Motor neuron (in vitro differentiated cells): ENCODE measurements at regions not wholly inside any gene's neighbourhood (a gene's known extent, or its start where the extent isn't known, plus 50 kb on each side); places are given as distances from the start of the nearest gene placed in this dataset.

ENCODE experiments used
- ATAC-seq, 8 experiments: fragments of 200-7000 bp; cut with Tn5 transposase; replicated peaks in 6 of 8; 2 replicates each; pipeline ENCODE4 v1.8.0; 2021; ENCODE audit warnings: mild to moderate bottlenecking in 8 of 8, moderate library complexity in 8 of 8
- H3K27ac ChIP-seq, 2 donors: fragments of 250-450 bp; sonication (Bioruptor Pico); 2 replicates each; pipeline ENCODE4 v1.9.0; 2021; ENCODE audit warnings: antibody characterized with exemption in 2 of 2, mild to moderate bottlenecking in 2 of 2, moderate library complexity in 1 of 2
- H3K4me1 ChIP-seq, 2 donors: fragments of 250-450 bp; sonication (Bioruptor Pico); replicated peaks in 1 of 2; 2 replicates each; pipeline ENCODE4 v1.6.1; 2021; ENCODE audit warnings: antibody characterized with exemption in 2 of 2, mild to moderate bottlenecking in 2 of 2, moderate library complexity in 1 of 2
- H3K4me3 ChIP-seq, 5 donors: fragments of 250-450 bp; sonication (Bioruptor Pico); 2 replicates each; pipeline ENCODE4 v1.9.0; 2021; ENCODE audit warnings: antibody characterized with exemption in 5 of 5, mild to moderate bottlenecking in 5 of 5, moderate library complexity in 4 of 5
- WGBS, 10 experiments: fragments of 450-650 bp; shearing (Covaris generic); methylation state at CpG; one replicate each; pipeline ENCODE4 v1.0.0; 2022; 5-methylcytosine and 5-hydroxymethylcytosine counted together
- in situ Hi-C, 9 experiments: fragments of 400-800 bp; cut with MboI; loops; one replicate each; pipeline ENCODE4 v1.15.0; 2021; ENCODE audit warnings: low sequenced_read_pairs in 9 of 9, low pct_unique_long_range_greater_than_20kb in 2 of 9; ENCODE audit not compliant: unreplicated experiment in 9 of 9

GRCh38 chr20:52098186-52098585, 93.4 kb downstream of the ZFP64 start:
- Histone ChIP-seq H3K4me3 (no peak overlapping the region), H3K27ac (no peak overlapping the region), H3K4me1 (peaks cover 0 to 2% of the 10 kb centered on the region in 2 donors)
- WGBS, 10 experiments: 50 to 100% (median 88%) methylated on average over 1 to 5 of the region's 6 CpGs; no CpG with 5 or more reads in 1 of the 10 experiments
- in situ Hi-C loops: loop anchor here in 7 of 9 experiments (25.0 kb wide), 5 partner anchors 286 to 1111 kb away; partner anchors contain the start of gene SALL4 (in 1 of the 7)
- ATAC-seq: no peak

GRCh38 chr20:52096117-52096516, 95.5 kb downstream of the ZFP64 start:
- Histone ChIP-seq H3K27ac (no peak overlapping the region), H3K4me3 (no peak overlapping the region), H3K4me1 (no peaks in the 10 kb centered on the region)
- 83 to 100% (median 95%) methylated on average over 1 to 4 of the region's 6 CpGs; no CpG with 5 or more reads in 2 of the 10 experiments for WGBS, 10 experiments
- in situ Hi-C loops: loop anchor here in 7 of 9 experiments (25.0 kb wide), 5 partner anchors 284 to 1109 kb away; partner anchors contain the start of gene SALL4 (in 1 of the 7)
- no peak for ATAC-seq

GRCh38 chr20:52094693-52095092, 96.9 kb downstream of the ZFP64 start:
- ATAC-seq: no peak
- H3K27ac ChIP-seq: no peak overlapping the region
- WGBS, 10 experiments: 36 to 100% (median 94%) methylated on average over 1 of the region's 2 CpGs; no CpG with 5 or more reads in 2 of the 10 experiments
- in situ Hi-C loops: loop anchor here in 7 of 9 experiments (25.0 kb wide), 5 partner anchors 282 to 1107 kb away; partner anchors contain the start of gene SALL4 (in 1 of the 7)
- H3K4me1 ChIP-seq: no peaks in the 10 kb centered on the region
- H3K4me3 ChIP-seq: no peak overlapping the region

- WGBS, 10 experiments: 38 to 100% (median 68%) methylated on average over 1 to 4 of the region's 4 CpGs; no CpG with 5 or more reads in 3 of the 10 experiments
- peak in 3 of 8 experiments; percentile 46 to 61 (median 52) for ATAC-seq
- in situ Hi-C loops: loop anchor here in 7 of 9 experiments (25.0 kb wide), 5 partner anchors 281 to 1106 kb away; partner anchors contain the start of gene SALL4 (in 1 of the 7)
- Histone ChIP-seq H3K27ac (no peak overlapping the region), H3K4me3 (no peak overlapping the region), H3K4me1 (no peaks in the 10 kb centered on the region)
These were observed 98.0 kb downstream of the ZFP64 start for GRCh38 chr20:52093575-52093974.

- Histone ChIP-seq H3K4me3 (no peak overlapping the region), H3K4me1 (no peaks in the 10 kb centered on the region), H3K27ac (no peak overlapping the region)
- WGBS, 10 experiments: 80 to 100% (median 98%) methylated on average over 1 to 3 of the region's 3 CpGs; no CpG with 5 or more reads in 2 of the 10 experiments
- in situ Hi-C loops: loop anchor here in 7 of 9 experiments (25.0 kb wide), 5 partner anchors 278 to 1103 kb away; partner anchors contain the start of gene SALL4 (in 1 of the 7)
- no peak for ATAC-seq
These were observed 101.5 kb downstream of the ZFP64 start for GRCh38 chr20:52090035-52090434.

GRCh38 chr20:52087471-52087870, 104.1 kb downstream of the ZFP64 start:
- peaks cover 0 to 3% of the 10 kb centered on the region in 2 donors for H3K4me1 ChIP-seq
- in situ Hi-C loops: loop anchor here in 7 of 9 experiments (10.0 to 25.0 kb wide), 6 partner anchors 275 to 1100 kb away; partner anchors contain the start of gene SALL4 (in 1 of the 7)
- no peak overlapping the region for H3K4me3 ChIP-seq
- no peak overlapping the region for H3K27ac ChIP-seq
- ATAC-seq: no peak

GRCh38 chr20:52086878-52087277, 104.7 kb downstream of the ZFP64 start:
- H3K4me3 ChIP-seq: no peak overlapping the region
- no peak overlapping the region for H3K27ac ChIP-seq
- no peak for ATAC-seq
- peaks cover 0 to 3% of the 10 kb centered on the region in 2 donors for H3K4me1 ChIP-seq
- in situ Hi-C loops: loop anchor here in 7 of 9 experiments (10.0 to 25.0 kb wide), 6 partner anchors 275 to 1100 kb away; partner anchors contain the start of gene SALL4 (in 1 of the 7)

- 84 to 100% (median 94%) methylated on average over 3 to 13 of the region's 28 CpGs; no CpG with 5 or more reads in 6 of the 10 experiments for WGBS, 10 experiments
- peaks cover 0 to 3% of the 10 kb centered on the region in 2 donors for H3K4me1 ChIP-seq
- in situ Hi-C loops: loop anchor here in 7 of 9 experiments (10.0 to 25.0 kb wide), 6 partner anchors 272 to 1097 kb away; partner anchors contain the start of gene SALL4 (in 1 of the 7)
- no peak overlapping the region for H3K4me3 ChIP-seq
- no peak overlapping the region for H3K27ac ChIP-seq
- ATAC-seq: no peak
These were observed 106.9 kb downstream of the ZFP64 start for GRCh38 chr20:52084727-52085126.

- in situ Hi-C loops: loop anchor here in 7 of 9 experiments (10.0 to 25.0 kb wide), 6 partner anchors 271 to 1096 kb away; partner anchors contain the start of gene SALL4 (in 1 of the 7)
- Histone ChIP-seq H3K4me3 (no peak overlapping the region), H3K27ac (no peak overlapping the region), H3K4me1 (peaks cover 0 to 3% of the 10 kb centered on the region in 2 donors)
- ATAC-seq: peak; percentile 72 to 94 (median 84)
- 0 to 52% (median 37%) methylated on average over 1 to 11 of the region's 11 CpGs; no CpG with 5 or more reads in 1 of the 10 experiments for WGBS, 10 experiments
These were observed 107.8 kb downstream of the ZFP64 start for GRCh38 chr20:52083627-52084232.

- in situ Hi-C loops: loop anchor here in 7 of 9 experiments (10.0 to 25.0 kb wide), 6 partner anchors 270 to 1095 kb away; partner anchors contain the start of gene SALL4 (in 1 of the 7)
- ATAC-seq: peak in 1 of 8 experiments; percentile 22
- Histone ChIP-seq H3K4me3 (no peak overlapping the region), H3K27ac (no peak overlapping the region), H3K4me1 (peaks cover 0 to 3% of the 10 kb centered on the region in 2 donors)
These were observed 109.0 kb downstream of the ZFP64 start for GRCh38 chr20:52082612-52083011.

GRCh38 chr20:52081791-52082190, 109.8 kb downstream of the ZFP64 start:
- WGBS, 10 experiments: 79 to 100% (median 100%) methylated on average over 1 to 2 of the region's 2 CpGs; no CpG with 5 or more reads in 1 of the 10 experiments

GRCh38 chr20:52081066-52081465, 110.5 kb downstream of the ZFP64 start:
- 34 to 93% (median 86%) methylated on average over 1 to 5 of the region's 5 CpGs; no CpG with 5 or more reads in 2 of the 10 experiments for WGBS, 10 experiments
- H3K4me1 ChIP-seq: peaks cover 0 to 3% of the 10 kb centered on the region in 2 donors
- ATAC-seq: no peak
- H3K27ac ChIP-seq: no peak overlapping the region
- in situ Hi-C loops: loop anchor here in 7 of 9 experiments (10.0 to 25.0 kb wide), 6 partner anchors 269 to 1094 kb away; partner anchors contain the start of gene SALL4 (in 1 of the 7)
- no peak overlapping the region for H3K4me3 ChIP-seq

More at GRCh38 chr20:52081791-52082190, 109.8 kb downstream of the ZFP64 start:
- no peak overlapping the region for H3K4me3 ChIP-seq
- H3K27ac ChIP-seq: no peak overlapping the region
- H3K4me1 ChIP-seq: peaks cover 0 to 3% of the 10 kb centered on the region in 2 donors
- ATAC-seq: no peak
- in situ Hi-C loops: loop anchor here in 7 of 9 experiments (10.0 to 25.0 kb wide), 6 partner anchors 269 to 1094 kb away; partner anchors contain the start of gene SALL4 (in 1 of the 7)

- ATAC-seq: no peak
- WGBS, 10 experiments: 57 to 100% (median 88%) methylated on average over 1 to 4 of the region's 4 CpGs; no CpG with 5 or more reads in 2 of the 10 experiments
- H3K27ac ChIP-seq: no peak overlapping the region
- peaks cover 0 to under 1% of the 10 kb centered on the region in 2 donors for H3K4me1 ChIP-seq
- H3K4me3 ChIP-seq: no peak overlapping the region
- in situ Hi-C loops: loop anchor here in 7 of 9 experiments (25.0 kb wide), 5 partner anchors 266 to 1091 kb away; partner anchors contain the start of gene SALL4 (in 1 of the 7)
These were observed 113.3 kb downstream of the ZFP64 start for GRCh38 chr20:52078289-52078688.
